Bronchial epithelial cell (primary cell): ENCODE measurements at regions not wholly inside any gene's neighbourhood (a gene's known extent, or its start where the extent isn't known, plus 50 kb on each side); places are given as distances from the start of the nearest gene placed in this dataset.

ENCODE experiments used
- DNase-seq: peaks from one replicate; pipeline ENCODE4 v3.0.0-alpha.2; 2010; ENCODE audit warnings: low read depth
- FAIRE-seq: peaks from 2 replicates; lab custom pipeline; 2011; peaks lifted over from hg19 to GRCh38; lab: Jason Lieb, UNC
- H3K27me3 ChIP-seq: 2 replicates; pipeline ENCODE4 v1.5.1; 2011; ENCODE audit warnings: low read length; ENCODE audit not compliant: control insufficient read depth, insufficient read depth
- H3K36me3 ChIP-seq: 2 replicates; pipeline ENCODE4 v1.5.1; 2011; ENCODE audit warnings: low read length; ENCODE audit not compliant: control insufficient read depth, insufficient read depth
- H3K4me3 ChIP-seq: 2 replicates; pipeline ENCODE4 v1.5.1; 2011; ENCODE audit warnings: mild to moderate bottlenecking, low read depth, low read length, control low read depth
- CTCF ChIP-seq: IDR thresholded peaks from 2 replicates; pipeline ENCODE4 v1.5.1; 2011; ENCODE audit warnings: mild to moderate bottlenecking, moderate library complexity, low read length, control low read depth, inconsistent platforms; ENCODE audit not compliant: insufficient read depth, severe bottlenecking

- no peaks in the 10 kb centered on the region for H3K36me3 ChIP-seq
- H3K27me3 ChIP-seq: no peaks in the 10 kb centered on the region
- TF ChIP-seq CTCF: no peak
- no peak for FAIRE-seq
- DNase-seq: peak; percentile 45
- H3K4me3 ChIP-seq: no peak overlapping the region
Measured at GRCh38 chr2:107337209-107337898, 451.4 kb upstream of the ST6GAL2 start.

- FAIRE-seq (no peak), DNase-seq (no peak)
- Histone ChIP-seq H3K36me3 (no peaks in the 10 kb centered on the region), H3K4me3 (no peak overlapping the region), H3K27me3 (no peaks in the 10 kb centered on the region)
- no peak for TF ChIP-seq CTCF
Measured at GRCh38 chr2:107338059-107338458, 452.1 kb upstream of the ST6GAL2 start.

GRCh38 chr2:107338571-107338970 is 452.6 kb upstream of the ST6GAL2 start:
- TF ChIP-seq CTCF: no peak
- Histone ChIP-seq H3K4me3 (no peak overlapping the region), H3K36me3 (no peaks in the 10 kb centered on the region), H3K27me3 (no peaks in the 10 kb centered on the region)
- no peak for DNase-seq
- FAIRE-seq: no peak

- FAIRE-seq (no peak), DNase-seq (no peak)
- Histone ChIP-seq H3K27me3 (no peaks in the 10 kb centered on the region), H3K4me3 (no peak overlapping the region), H3K36me3 (no peaks in the 10 kb centered on the region)
- TF ChIP-seq CTCF: no peak
Measured at GRCh38 chr2:107340955-107341354, 455.0 kb upstream of the ST6GAL2 start.

GRCh38 chr2:107349329-107349728 is 463.4 kb upstream of the ST6GAL2 start:
- no peak overlapping the region for H3K4me3 ChIP-seq
- DNase-seq (no peak), FAIRE-seq (no peak)
- H3K36me3 ChIP-seq: no peaks in the 10 kb centered on the region
- H3K27me3 ChIP-seq: no peaks in the 10 kb centered on the region
- TF ChIP-seq CTCF: no peak

GRCh38 chr2:107354175-107354574 is 468.2 kb upstream of the ST6GAL2 start:
- no peak for FAIRE-seq
- Histone ChIP-seq H3K36me3 (no peaks in the 10 kb centered on the region), H3K4me3 (no peak overlapping the region), H3K27me3 (no peaks in the 10 kb centered on the region)
- no peak for DNase-seq
- TF ChIP-seq CTCF: no peak
